ENCODE measurements at regions not wholly inside any gene's neighbourhood (a gene's known extent, or its start where the extent isn't known, plus 50 kb on each side); places are given as distances from the start of the nearest gene placed in this dataset.

- no peak for DNase-seq (ENCODE audit: low read depth)
- no peak for TF ChIP-seq CTCF (IDR thresholded peaks at IDR 0.05; ENCODE audit: low read depth, low read length, missing control alignments)
- no peak overlapping the region for H3K4me3 ChIP-seq (ENCODE audit: low read depth, low read length)
Measured at GRCh38 chr5:165602529-165602928, 2097.1 kb downstream of the MAT2B start.

DNA sequence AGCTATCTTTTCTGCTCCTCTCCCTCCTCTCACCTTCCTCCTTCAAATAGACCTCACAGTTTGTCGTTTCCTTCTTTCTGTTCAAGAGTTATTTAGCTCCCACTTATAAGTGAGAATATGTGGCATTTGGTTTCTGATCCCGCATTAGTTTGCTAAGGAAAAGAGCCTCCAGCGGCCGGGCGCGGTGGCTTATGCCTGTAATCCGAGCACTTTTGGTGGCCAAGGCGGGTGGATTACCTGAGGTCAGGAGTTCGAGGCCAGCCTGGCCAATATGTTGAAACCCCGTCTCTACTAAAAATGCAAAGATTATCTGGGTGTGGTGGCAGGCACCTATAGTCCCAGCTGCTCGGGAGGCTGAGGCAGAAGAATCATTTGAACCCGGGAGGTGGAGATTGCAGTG, 2101.6 kb downstream of the MAT2B start:
- TF ChIP-seq CTCF (IDR thresholded peaks at IDR 0.05; ENCODE audit: low read depth, low read length, missing control alignments), result no peak
- DNase-seq (ENCODE audit: low read depth), result no peak
- H3K4me3 ChIP-seq (ENCODE audit: low read depth, low read length), result no peak overlapping the region

DNA sequence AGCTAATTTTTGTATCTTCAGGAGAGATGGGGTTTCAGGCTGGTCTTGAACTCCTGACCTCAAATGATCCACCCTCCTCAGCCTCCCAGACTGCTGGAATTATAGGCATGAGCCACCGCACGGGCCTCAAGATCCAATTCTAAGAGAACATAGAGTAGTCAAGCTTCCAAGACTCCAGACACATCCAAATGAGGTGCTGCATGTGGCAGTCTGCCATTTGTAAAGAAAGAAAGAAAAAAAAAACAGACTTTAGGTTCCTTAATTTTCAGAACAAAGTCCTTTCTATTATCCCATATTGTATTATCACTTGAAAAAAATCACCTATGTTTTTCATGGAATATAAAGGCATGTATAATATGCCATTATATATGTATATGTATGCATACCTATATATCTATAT, 2104.5 kb downstream of the MAT2B start:
- no peak overlapping the region for H3K4me3 ChIP-seq (ENCODE audit: low read depth, low read length)
- DNase-seq (ENCODE audit: low read depth), result no peak
- TF ChIP-seq CTCF (IDR thresholded peaks at IDR 0.05; ENCODE audit: low read depth, low read length, missing control alignments), result no peak

DNA sequence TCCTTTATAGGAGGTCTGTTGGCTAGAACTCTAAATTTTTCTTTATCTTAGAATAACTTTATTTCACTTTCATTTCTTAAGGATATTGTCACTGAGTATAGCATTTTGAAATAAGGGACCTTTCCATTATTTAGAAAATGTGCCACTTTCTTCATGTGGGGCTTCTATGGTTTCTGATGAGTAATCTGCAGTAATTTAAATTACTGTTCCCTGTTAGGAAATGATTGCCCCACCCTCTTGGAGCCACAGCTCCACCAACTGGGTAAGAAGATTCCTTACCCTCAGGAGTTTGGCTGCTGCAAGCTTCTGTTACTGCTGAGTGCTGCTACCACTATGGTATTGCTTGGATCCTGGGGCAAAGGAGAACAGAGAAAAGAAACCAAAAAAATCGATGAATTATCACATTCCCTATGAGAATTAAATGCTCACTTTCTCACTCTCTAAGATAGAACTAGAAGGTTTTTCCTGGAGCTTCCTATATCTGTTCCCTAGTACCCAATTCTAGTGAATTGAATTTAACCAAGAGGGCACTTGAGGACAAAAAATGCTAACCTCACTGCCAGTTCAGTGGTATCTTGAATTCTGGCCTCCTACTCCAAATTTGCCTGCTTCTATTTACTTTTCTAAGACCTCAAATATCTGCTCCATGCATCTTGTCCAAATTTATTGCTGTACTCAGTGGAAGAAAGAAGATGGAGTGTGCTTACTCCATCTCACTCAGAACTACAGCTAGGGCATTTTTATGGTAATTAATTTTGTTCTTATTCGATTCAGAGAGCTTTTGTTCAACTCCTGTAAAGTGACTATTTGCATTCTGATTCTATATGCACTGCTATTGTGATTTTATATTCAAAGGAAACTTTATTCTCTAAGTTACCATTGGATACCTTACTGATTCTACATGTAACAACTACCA, 2111.3 kb downstream of the MAT2B start:
- TF ChIP-seq CTCF (IDR thresholded peaks at IDR 0.05; ENCODE audit: low read depth, low read length, missing control alignments), result no peak
- DNase-seq (ENCODE audit: low read depth), result no peak
- no peak overlapping the region for H3K4me3 ChIP-seq (ENCODE audit: low read depth, low read length)

DNA sequence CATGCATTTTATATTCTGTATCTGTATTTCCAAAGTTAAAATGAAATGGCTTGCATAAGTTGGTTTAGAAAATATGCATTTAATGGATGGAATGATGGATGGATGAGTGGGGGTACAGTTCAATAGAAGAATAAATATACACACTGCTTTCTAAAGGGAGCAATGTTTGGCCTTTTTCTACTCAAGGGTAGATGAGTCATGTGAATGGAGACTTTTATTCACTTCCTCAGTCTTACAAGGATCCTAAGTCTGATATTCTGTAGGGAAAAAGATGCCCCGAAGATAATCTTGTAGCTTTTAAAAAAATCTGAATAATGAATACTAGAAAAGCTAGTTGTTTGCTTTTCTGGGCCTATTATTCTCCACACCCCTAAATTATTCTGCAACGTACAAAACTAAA, 2112.1 kb downstream of the MAT2B start:
- TF ChIP-seq CTCF (IDR thresholded peaks at IDR 0.05; ENCODE audit: low read depth, low read length, missing control alignments), result no peak
- H3K4me3 ChIP-seq (ENCODE audit: low read depth, low read length), result no peak overlapping the region
- DNase-seq (ENCODE audit: low read depth), result no peak

DNA sequence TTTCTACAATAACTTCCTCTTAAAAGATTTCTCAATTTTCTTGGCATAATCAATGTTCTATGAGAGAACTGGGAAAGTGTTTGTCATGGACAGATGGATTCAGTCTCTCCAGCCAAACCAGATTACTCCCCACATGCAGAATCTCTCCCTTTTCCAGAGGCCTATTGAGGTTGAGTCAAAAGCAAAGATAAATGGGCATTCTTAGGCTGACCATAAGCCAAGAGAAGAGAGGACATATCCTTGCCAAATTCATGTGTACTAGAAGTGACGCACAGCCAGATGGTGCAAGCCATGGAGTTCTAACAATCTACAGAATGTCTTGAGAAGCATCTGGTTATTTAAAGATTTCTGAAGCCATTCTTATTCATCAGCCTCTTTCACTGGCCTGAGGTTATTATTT, 2115.0 kb downstream of the MAT2B start:
- TF ChIP-seq CTCF (IDR thresholded peaks at IDR 0.05; ENCODE audit: low read depth, low read length, missing control alignments), result no peak
- H3K4me3 ChIP-seq (ENCODE audit: low read depth, low read length), result no peak overlapping the region
- DNase-seq (ENCODE audit: low read depth), result no peak

Measured in GM12864 (cell line).